Endothelial cell (in vitro differentiated cells): ENCODE measurements at regions not wholly inside any gene's neighbourhood (a gene's known extent, or its start where the extent isn't known, plus 50 kb on each side); places are given as distances from the start of the nearest gene placed in this dataset.

Experiments used
- DNase-seq: peaks from one replicate; pipeline ENCODE4 v3.0.0; 2021; ENCODE audit warnings: low spot score
- H3K27ac Mint-ChIP-seq: one replicate; pipeline ENCODE4 v1.8.0; 2021; ENCODE audit warnings: mixed read lengths, inconsistent platforms; ENCODE audit not compliant: unreplicated experiment
- H3K27me3 Mint-ChIP-seq: one replicate; pipeline ENCODE4 v1.8.0; 2021; ENCODE audit warnings: mild to moderate bottlenecking, moderate library complexity, mixed read lengths, inconsistent platforms; ENCODE audit not compliant: unreplicated experiment
- H3K36me3 Mint-ChIP-seq: one replicate; pipeline ENCODE4 v1.8.0; 2021; ENCODE audit warnings: mild to moderate bottlenecking, low read depth, mixed read lengths, inconsistent platforms; ENCODE audit not compliant: unreplicated experiment
- H3K4me1 Mint-ChIP-seq: one replicate; pipeline ENCODE4 v1.8.0; 2021; ENCODE audit warnings: mild to moderate bottlenecking, mixed read lengths, inconsistent platforms; ENCODE audit not compliant: unreplicated experiment
- H3K4me3 Mint-ChIP-seq: one replicate; pipeline ENCODE4 v1.8.0; 2021; ENCODE audit warnings: mild to moderate bottlenecking, mixed read lengths, inconsistent platforms; ENCODE audit not compliant: unreplicated experiment
- H3K9me3 Mint-ChIP-seq: one replicate; pipeline ENCODE4 v1.8.0; 2021; ENCODE audit warnings: mixed read lengths, inconsistent platforms; ENCODE audit not compliant: unreplicated experiment
- TF ChIP-seq, protein P1 (sequence below): fragments of 200-600 bp; sonication (generic); IDR thresholded peaks from one replicate; pipeline ENCODE4 v1.5.0; 2021; ENCODE audit warnings: antibody characterized with exemption; ENCODE audit not compliant: unreplicated experiment

DNA sequence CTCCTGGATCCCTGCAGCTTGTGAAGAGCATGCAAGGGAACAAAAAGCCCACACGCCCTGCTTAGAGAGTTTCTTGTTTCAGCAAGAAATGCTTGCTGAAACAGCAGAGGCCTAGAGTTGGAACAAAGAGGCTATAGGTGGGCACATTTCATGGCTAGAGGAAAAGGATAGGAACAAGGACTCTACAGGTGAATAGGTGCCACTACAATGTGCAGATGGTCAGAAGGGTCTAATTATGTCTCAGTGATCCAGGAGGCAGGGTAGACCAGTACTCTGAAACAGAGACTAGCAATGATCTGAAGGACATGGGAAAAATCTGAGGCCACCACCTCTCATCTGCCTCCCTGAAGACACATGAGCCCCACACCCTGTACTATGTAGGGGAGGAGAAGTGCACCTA is 609.0 kb downstream of the REEP3 start:
- Mint-ChIP-seq H3K9me3 (no peaks in the 10 kb centered on the region), H3K27me3 (no peaks in the 10 kb centered on the region), H3K4me3 (no peak overlapping the region), H3K36me3 (no peaks in the 10 kb centered on the region), H3K4me1 (no peaks in the 10 kb centered on the region), H3K27ac (no peak overlapping the region)
- TF ChIP-seq, protein P1, sequence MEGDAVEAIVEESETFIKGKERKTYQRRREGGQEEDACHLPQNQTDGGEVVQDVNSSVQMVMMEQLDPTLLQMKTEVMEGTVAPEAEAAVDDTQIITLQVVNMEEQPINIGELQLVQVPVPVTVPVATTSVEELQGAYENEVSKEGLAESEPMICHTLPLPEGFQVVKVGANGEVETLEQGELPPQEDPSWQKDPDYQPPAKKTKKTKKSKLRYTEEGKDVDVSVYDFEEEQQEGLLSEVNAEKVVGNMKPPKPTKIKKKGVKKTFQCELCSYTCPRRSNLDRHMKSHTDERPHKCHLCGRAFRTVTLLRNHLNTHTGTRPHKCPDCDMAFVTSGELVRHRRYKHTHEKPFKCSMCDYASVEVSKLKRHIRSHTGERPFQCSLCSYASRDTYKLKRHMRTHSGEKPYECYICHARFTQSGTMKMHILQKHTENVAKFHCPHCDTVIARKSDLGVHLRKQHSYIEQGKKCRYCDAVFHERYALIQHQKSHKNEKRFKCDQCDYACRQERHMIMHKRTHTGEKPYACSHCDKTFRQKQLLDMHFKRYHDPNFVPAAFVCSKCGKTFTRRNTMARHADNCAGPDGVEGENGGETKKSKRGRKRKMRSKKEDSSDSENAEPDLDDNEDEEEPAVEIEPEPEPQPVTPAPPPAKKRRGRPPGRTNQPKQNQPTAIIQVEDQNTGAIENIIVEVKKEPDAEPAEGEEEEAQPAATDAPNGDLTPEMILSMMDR, result no peak
- DNase-seq, result no peak

DNA sequence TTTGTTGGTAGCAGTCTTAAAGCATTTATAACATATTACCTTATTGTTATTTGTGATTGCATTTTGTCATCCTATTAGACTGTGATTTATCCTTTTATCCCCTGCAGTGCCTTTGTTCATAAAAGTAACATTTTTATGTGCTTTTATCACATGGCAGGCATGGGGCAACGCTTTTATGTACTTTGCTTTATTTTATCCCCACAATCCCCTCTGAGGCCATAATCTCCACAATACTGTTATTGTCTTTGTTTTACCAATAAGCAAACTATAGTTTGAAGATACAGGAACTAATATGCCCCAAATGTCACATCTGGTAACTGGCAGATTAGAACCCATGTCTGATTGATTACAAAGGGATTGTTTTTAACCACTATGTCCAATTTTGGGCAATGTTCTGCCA is 613.5 kb downstream of the REEP3 start:
- no peak overlapping the region for H3K27ac Mint-ChIP-seq
- no peaks in the 10 kb centered on the region for H3K36me3 Mint-ChIP-seq
- peaks cover 1% of the 10 kb centered on the region for H3K27me3 Mint-ChIP-seq
- H3K4me1 Mint-ChIP-seq, result no peaks in the 10 kb centered on the region
- H3K4me3 Mint-ChIP-seq, result no peak overlapping the region
- H3K9me3 Mint-ChIP-seq, result no peaks in the 10 kb centered on the region
- TF ChIP-seq, protein P1, result no peak
- no peak for DNase-seq

DNA sequence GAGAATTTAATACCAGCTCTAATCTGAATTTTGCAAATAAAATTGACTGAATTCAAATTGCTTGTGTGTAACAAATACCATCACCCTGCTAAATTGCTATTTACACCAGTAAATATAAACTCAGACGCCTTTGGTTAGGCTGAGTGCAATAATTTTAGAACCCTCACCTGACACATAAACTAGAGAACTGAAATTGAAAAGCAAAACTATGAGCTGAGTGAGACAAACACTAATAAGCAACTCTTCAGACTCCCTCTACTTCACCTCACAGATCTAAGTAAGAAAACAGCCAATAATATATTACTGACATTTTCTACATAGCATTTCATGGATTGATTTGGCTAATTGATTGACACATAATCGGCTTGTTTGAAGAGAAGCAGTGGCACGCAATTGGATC is 621.2 kb downstream of the REEP3 start:
- H3K4me1 Mint-ChIP-seq, result no peaks in the 10 kb centered on the region
- no peak for DNase-seq
- H3K9me3 Mint-ChIP-seq, result no peaks in the 10 kb centered on the region
- no peak overlapping the region for H3K4me3 Mint-ChIP-seq
- TF ChIP-seq, protein P1, result no peak
- no peak overlapping the region for H3K27ac Mint-ChIP-seq
- H3K27me3 Mint-ChIP-seq, result peaks cover 3% of the 10 kb centered on the region
- H3K36me3 Mint-ChIP-seq, result no peaks in the 10 kb centered on the region

DNA sequence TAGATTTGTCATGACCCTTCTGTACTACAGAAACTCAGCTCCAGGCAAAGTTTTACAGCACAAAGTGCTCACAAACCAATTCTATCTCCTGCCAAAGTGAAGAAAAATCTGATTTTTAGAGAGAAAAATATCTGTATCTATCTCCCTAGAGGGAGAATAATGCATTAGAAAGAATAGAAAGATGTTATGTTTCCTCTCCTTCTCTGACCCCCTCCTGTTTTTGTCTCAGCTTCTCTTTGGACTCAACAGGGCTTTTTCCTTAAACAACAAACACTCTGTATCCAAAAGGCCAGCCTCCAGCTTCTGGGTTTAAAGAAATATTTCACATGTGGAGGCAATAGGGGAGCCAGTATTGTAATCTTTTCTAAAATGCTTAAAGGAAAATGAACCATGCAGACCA is 627.4 kb downstream of the REEP3 start:
- H3K4me3 Mint-ChIP-seq, result no peak overlapping the region
- H3K9me3 Mint-ChIP-seq, result no peaks in the 10 kb centered on the region
- peaks cover 4% of the 10 kb centered on the region for H3K27me3 Mint-ChIP-seq
- no peak overlapping the region for H3K27ac Mint-ChIP-seq
- no peak for DNase-seq
- H3K4me1 Mint-ChIP-seq, result no peaks in the 10 kb centered on the region
- TF ChIP-seq, protein P1, result no peak
- no peaks in the 10 kb centered on the region for H3K36me3 Mint-ChIP-seq

DNA sequence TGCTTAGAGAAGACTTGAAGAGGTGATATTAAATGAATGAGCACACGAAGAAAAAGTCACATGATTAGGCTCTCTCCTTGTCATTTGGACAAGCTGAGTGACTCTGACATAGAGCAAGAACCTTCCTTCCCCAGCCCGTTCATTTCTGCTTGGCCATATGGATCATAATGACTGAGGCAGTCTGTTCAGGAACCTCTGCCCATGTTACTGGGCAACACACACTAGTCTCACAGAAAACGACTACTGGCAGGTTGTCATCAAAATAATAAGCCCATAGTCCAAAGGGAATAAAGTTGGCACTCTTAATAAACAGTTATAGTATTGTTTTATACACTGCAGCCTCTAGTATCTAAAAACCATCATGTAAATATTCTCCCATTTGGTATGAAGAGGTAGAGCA is 635.0 kb downstream of the REEP3 start:
- Mint-ChIP-seq H3K4me1 (no peaks in the 10 kb centered on the region), H3K4me3 (no peak overlapping the region), H3K27ac (no peak overlapping the region), H3K36me3 (no peaks in the 10 kb centered on the region), H3K9me3 (no peaks in the 10 kb centered on the region), H3K27me3 (peaks cover 6% of the 10 kb centered on the region)
- TF ChIP-seq, protein P1, result no peak
- DNase-seq, result no peak
